IMR-90 (cell line): ENCODE measurements at regions not wholly inside any gene's neighbourhood (a gene's known extent, or its start where the extent isn't known, plus 50 kb on each side); places are given as distances from the start of the nearest gene placed in this dataset.

Source experiments
- BHLHE40 ChIP-seq: fragments of 150-350 bp; IDR thresholded peaks from 2 replicates; pipeline ENCODE4 v1.6.1; 2016; ENCODE audit warnings: mild to moderate bottlenecking, low read depth, low read length
- CEBPB ChIP-seq: IDR thresholded peaks from 2 replicates; pipeline ENCODE4 v1.6.1; 2012; ENCODE audit warnings: low read depth, low read length, improper control_type of control experiment
- CTCF ChIP-seq: conservative IDR thresholded peaks from 2 replicates; pipeline ENCODE4 v1.5.1; 2012; ENCODE audit warnings: mild to moderate bottlenecking, low read depth, low read length, improper control_type of control experiment
- FOS ChIP-seq: fragments of 150-350 bp; IDR thresholded peaks from 2 replicates; pipeline ENCODE4 v1.6.1; 2016; ENCODE audit warnings: low read depth, low read length
- MAFK ChIP-seq: IDR thresholded peaks from 2 replicates; pipeline ENCODE4 v1.6.1; 2012; ENCODE audit warnings: low read depth, low read length, improper control_type of control experiment
- MAZ ChIP-seq: IDR thresholded peaks from 2 replicates; pipeline ENCODE4 v1.6.1; 2012; ENCODE audit warnings: low read depth, mild to moderate bottlenecking, low read length, improper control_type of control experiment, moderate library complexity, borderline replicate concordance
- MXI1 ChIP-seq: IDR thresholded peaks from 2 replicates; pipeline ENCODE4 v1.6.1; 2012; ENCODE audit warnings: low read depth, mild to moderate bottlenecking, low read length, moderate library complexity, borderline replicate concordance
- POLR2A ChIP-seq: IDR thresholded peaks from 2 replicates; pipeline ENCODE4 v1.6.1; 2012; ENCODE audit warnings: mild to moderate bottlenecking, low read depth, low read length
- RFX5 ChIP-seq: IDR thresholded peaks from 2 replicates; pipeline ENCODE4 v1.8.0; 2012; ENCODE audit warnings: low read depth, mild to moderate bottlenecking, low read length, moderate library complexity
- SMC3 ChIP-seq: fragments of 150-350 bp; IDR thresholded peaks from 2 replicates; pipeline ENCODE4 v1.6.1; 2016; ENCODE audit warnings: low read depth, mild to moderate bottlenecking, antibody characterized with exemption, low read length, moderate library complexity

- TF ChIP-seq CTCF (no peak), POLR2A (no peak), MAFK (no peak), RFX5 (no peak), MAZ (no peak), SMC3 (no peak), MXI1 (no peak), BHLHE40 (no peak), CEBPB (no peak), FOS (no peak)
These were observed 80.7 kb downstream of the LRATD1 start for GRCh38 chr2:14713248-14713647.
